GM12891 (cell line): ENCODE measurements at regions not wholly inside any gene's neighbourhood (a gene's known extent, or its start where the extent isn't known, plus 50 kb on each side); places are given as distances from the start of the nearest gene placed in this dataset.

Experiments
- PAX5 ChIP-seq: IDR thresholded peaks from 2 replicates; pipeline ENCODE4 v1.6.1; 2011; ENCODE audit warnings: low read length, moderate library complexity, mild to moderate bottlenecking; ENCODE audit not compliant: insufficient read depth, severe bottlenecking
- POLR2A ChIP-seq: IDR thresholded peaks from 2 replicates; pipeline ENCODE4 v1.6.1; 2011; ENCODE audit warnings: low read depth, low read length, control low read depth
- POLR2AphosphoS5 ChIP-seq: IDR thresholded peaks from 2 replicates; pipeline ENCODE4 v1.6.1; 2011; ENCODE audit warnings: low read depth, low read length, control low read depth

DNA sequence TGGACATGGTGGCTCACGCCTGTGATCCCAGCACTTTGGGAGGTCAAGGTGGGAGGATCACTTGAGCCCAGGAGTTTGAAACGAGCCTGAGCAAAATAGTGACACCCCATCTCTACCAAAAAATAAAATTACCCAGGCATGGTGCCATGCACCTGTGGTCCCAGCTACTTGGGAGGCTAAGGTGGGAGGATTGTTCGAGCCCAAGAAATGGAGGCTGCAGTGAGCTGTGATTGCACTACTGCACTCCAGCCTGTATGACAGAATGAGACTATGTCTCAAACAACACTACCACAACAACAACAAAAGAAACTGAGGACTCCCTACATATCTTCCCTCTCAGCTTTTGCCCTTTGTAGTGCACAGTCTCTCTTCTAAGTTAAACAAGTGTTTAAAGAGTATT is 53.3 kb upstream of the UPP2 start:
- TF ChIP-seq POLR2A, result no peak
- TF ChIP-seq POLR2AphosphoS5, result no peak
- no peak for TF ChIP-seq PAX5
